ENCODE measurements at regions not wholly inside any gene's neighbourhood (a gene's known extent, or its start where the extent isn't known, plus 50 kb on each side); places are given as distances from the start of the nearest gene placed in this dataset.

DNA sequence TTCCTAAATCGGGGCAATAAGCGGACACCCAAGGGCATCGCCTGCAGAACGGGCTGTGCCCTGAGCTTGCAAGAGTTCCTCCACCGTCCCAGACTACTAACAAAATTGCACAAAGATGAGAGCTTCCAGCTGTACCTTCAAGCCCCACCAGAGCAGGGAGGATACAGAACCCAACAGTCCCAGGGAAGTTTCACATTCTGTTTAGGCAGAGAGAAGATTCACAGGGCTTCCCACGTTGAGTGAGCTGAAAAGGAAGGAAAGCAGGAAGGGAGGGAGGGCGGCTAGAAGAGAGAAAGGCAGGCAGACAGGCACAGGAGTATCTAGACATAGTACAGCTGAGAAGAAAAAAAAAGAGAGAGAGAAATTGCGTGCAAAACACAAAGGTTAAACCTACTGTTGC, 112.6 kb upstream of the AFDN start:
- no peak for TF ChIP-seq ZEB2 (tag by site-specific recombination; IDR thresholded peaks at IDR 0.05)
- no peak for TF ChIP-seq ZNF623 (tag by site-specific recombination; IDR thresholded peaks at IDR 0.05)
- no peak for TF ChIP-seq SCRT2 (tag by site-specific recombination; IDR thresholded peaks at IDR 0.05)
- no peak for TF ChIP-seq CTCF (tag by site-specific recombination; IDR thresholded peaks at IDR 0.05)
- no peak for TF ChIP-seq HOXA7 (CRISPR knock-in tag; IDR thresholded peaks at IDR 0.05; ENCODE audit: borderline replicate concordance)
- no peak for TF ChIP-seq ZNF18 (tag by site-specific recombination; IDR thresholded peaks at IDR 0.05)
- TF ChIP-seq ZNF112 (tag by site-specific recombination; IDR thresholded peaks at IDR 0.05), result no peak
- TF ChIP-seq ZNF830 (tag by site-specific recombination; IDR thresholded peaks at IDR 0.05; ENCODE audit: low read depth), result no peak
